H9 (cell line): ENCODE measurements at regions not wholly inside any gene's neighbourhood (a gene's known extent, or its start where the extent isn't known, plus 50 kb on each side); places are given as distances from the start of the nearest gene placed in this dataset.

Experiments
- DNase-seq: peaks from one replicate; pipeline ENCODE4 v3.0.0-alpha.2; 2017
- H2AFZ ChIP-seq: one replicate; pipeline ENCODE4 v1.6.1; 2013; ENCODE audit warnings: mild to moderate bottlenecking, low read length, control low read depth, moderate library complexity
- H2AK5ac ChIP-seq: 2 replicates; pipeline ENCODE4 v1.6.1; 2013; ENCODE audit warnings: low read length, control low read depth, mixed read lengths; ENCODE audit not compliant: insufficient read length
- H2BK120ac ChIP-seq: one replicate; pipeline ENCODE4 v1.6.1; 2013; ENCODE audit warnings: low read depth, mild to moderate bottlenecking, low read length, control low read depth, inconsistent platforms; ENCODE audit not compliant: poor library complexity, severe bottlenecking
- H2BK12ac ChIP-seq: 2 replicates; pipeline ENCODE4 v1.6.1; 2013; ENCODE audit warnings: low read length, control low read depth, mixed read lengths, low read depth; ENCODE audit not compliant: insufficient read length
- H2BK15ac ChIP-seq: 2 replicates; pipeline ENCODE4 v1.6.1; 2013; ENCODE audit warnings: low read depth, low read length, control low read depth
- H2BK20ac ChIP-seq: one replicate; pipeline ENCODE4 v1.6.1; 2013; ENCODE audit warnings: low read depth, mild to moderate bottlenecking, low read length, control low read depth, inconsistent platforms; ENCODE audit not compliant: poor library complexity, severe bottlenecking
- H2BK5ac ChIP-seq: 2 replicates; pipeline ENCODE4 v1.6.1; 2013; ENCODE audit warnings: low read length, control low read depth, mixed read lengths; ENCODE audit not compliant: insufficient read length
- H3K14ac ChIP-seq: 2 replicates; pipeline ENCODE4 v1.6.1; 2013; ENCODE audit warnings: low read length, control low read depth; ENCODE audit not compliant: insufficient read depth
- H3K18ac ChIP-seq: 2 replicates; pipeline ENCODE4 v1.6.1; 2013; ENCODE audit warnings: low read depth, mild to moderate bottlenecking, mixed read lengths, low read length, control low read depth; ENCODE audit not compliant: insufficient read length
- H3K23ac ChIP-seq: 2 replicates; pipeline ENCODE4 v1.6.1; 2013; ENCODE audit warnings: low read length, control low read depth, mixed read lengths, low read depth; ENCODE audit not compliant: insufficient read length
- H3K23me2 ChIP-seq: 2 replicates; pipeline ENCODE4 v1.6.1; 2013; ENCODE audit warnings: low read depth, mild to moderate bottlenecking, mixed read lengths, low read length, control low read depth; ENCODE audit not compliant: insufficient read length, poor library complexity, severe bottlenecking
- H3K27ac ChIP-seq: 2 replicates; pipeline ENCODE4 v1.5.1; 2013; ENCODE audit warnings: low read length, control low read depth, mixed read lengths, low read depth; ENCODE audit not compliant: insufficient read length
- H3K27me3 ChIP-seq: 2 replicates; pipeline ENCODE4 v1.6.1; 2013; ENCODE audit warnings: low read length, control low read depth, inconsistent platforms; ENCODE audit not compliant: insufficient read depth
- H3K4ac ChIP-seq: 2 replicates; pipeline ENCODE4 v1.6.1; 2013; ENCODE audit warnings: low read depth, mild to moderate bottlenecking, control low read depth, inconsistent platforms, low read length, moderate library complexity
- H3K4me1 ChIP-seq: 2 replicates; pipeline ENCODE4 v1.6.1; 2013; ENCODE audit warnings: low read length, control low read depth, inconsistent platforms; ENCODE audit not compliant: insufficient read depth
- H3K4me2 ChIP-seq: 2 replicates; pipeline ENCODE4 v1.6.1; 2013; ENCODE audit warnings: low read length, control low read depth, mixed read lengths; ENCODE audit not compliant: insufficient read length, insufficient read depth
- H3K56ac ChIP-seq: 2 replicates; pipeline ENCODE4 v1.6.1; 2013; ENCODE audit warnings: low read depth, mild to moderate bottlenecking, mixed read lengths, low read length, control low read depth; ENCODE audit not compliant: insufficient read length
- H3K79me1 ChIP-seq: 2 replicates; pipeline ENCODE4 v1.6.1; 2013; ENCODE audit warnings: low read depth, mild to moderate bottlenecking, moderate library complexity, low read length, control low read depth, inconsistent platforms; ENCODE audit not compliant: insufficient read depth, poor library complexity, severe bottlenecking
- H3K79me2 ChIP-seq: 2 replicates; pipeline ENCODE4 v1.6.1; 2013; ENCODE audit warnings: low read length, control low read depth, inconsistent platforms; ENCODE audit not compliant: insufficient read depth
- H3K9ac ChIP-seq: 2 replicates; pipeline ENCODE4 v1.6.1; 2013; ENCODE audit warnings: low read length, control low read depth, mixed read lengths; ENCODE audit not compliant: insufficient read length; ENCODE audit errors: extremely low read depth
- H3K9me3 ChIP-seq: one replicate; pipeline ENCODE4 v1.6.1; 2013; ENCODE audit warnings: low read depth, low read length, inconsistent platforms; ENCODE audit not compliant: control insufficient read depth
- H3T11ph ChIP-seq: one replicate; pipeline ENCODE4 v1.6.1; 2013; ENCODE audit warnings: mild to moderate bottlenecking, low read length, control low read depth, inconsistent platforms
- H4K20me1 ChIP-seq: one replicate; pipeline ENCODE4 v1.6.1; 2013; ENCODE audit not compliant: control insufficient read depth, insufficient read length, insufficient read depth
- H4K5ac ChIP-seq: 2 replicates; pipeline ENCODE4 v1.6.1; 2013; ENCODE audit warnings: low read depth, mild to moderate bottlenecking, mixed read lengths, low read length, control low read depth; ENCODE audit not compliant: insufficient read length
- H4K8ac ChIP-seq: replicated peaks from 2 replicates; pipeline ENCODE4 v1.6.1; 2013; ENCODE audit warnings: low read length, control low read depth, mixed read lengths, low read depth; ENCODE audit not compliant: insufficient read length
- H4K91ac ChIP-seq: 2 replicates; pipeline ENCODE4 v1.6.1; 2013; ENCODE audit warnings: low read depth, mild to moderate bottlenecking, moderate library complexity, mixed read lengths, low read length, control low read depth; ENCODE audit not compliant: insufficient read length
- H3K27ac Mint-ChIP-seq, 3 experiments: 2 replicates in 2 of 3; 3 replicates in 1 of 3; pipeline ENCODE4 v1.8.0; 2020 to 2021; ENCODE audit warnings: mixed read lengths in 3 of 3, mild to moderate bottlenecking in 1 of 3, moderate library complexity in 1 of 3
- H3K27me3 Mint-ChIP-seq: 2 replicates; pipeline ENCODE4 v1.8.0; 2021; ENCODE audit warnings: low read depth, mild to moderate bottlenecking, moderate library complexity, mixed read lengths
- H3K36me3 Mint-ChIP-seq, 3 experiments: 2 replicates in 2 of 3; 3 replicates in 1 of 3; pipeline ENCODE4 v1.8.0; 2020 to 2021; ENCODE audit warnings: low read depth in 3 of 3, mixed read lengths in 3 of 3; ENCODE audit not compliant: insufficient read depth in 1 of 3
- H3K4me1 Mint-ChIP-seq, 2 experiments: 2 replicates each; pipeline ENCODE4 v1.8.0; 2020; ENCODE audit warnings: mixed read lengths in 2 of 2
- H3K4me3 Mint-ChIP-seq, 2 experiments: 2 replicates in 1 of 2; 3 replicates in 1 of 2; pipeline ENCODE4 v1.8.0; 2020 to 2021; ENCODE audit warnings: mild to moderate bottlenecking in 2 of 2, mixed read lengths in 2 of 2, moderate library complexity in 1 of 2
- H3K9me3 Mint-ChIP-seq, 2 experiments: 2 replicates in 1 of 2; 3 replicates in 1 of 2; pipeline ENCODE4 v1.8.0; 2020; ENCODE audit warnings: mild to moderate bottlenecking in 2 of 2, mixed read lengths in 2 of 2, moderate library complexity in 1 of 2
- WGBS: extraction: QIAGEN DNeasy Blood & Tissue Kit; methylation state at CpG from one replicate; pipeline ENCODE4 v1.1.7; 2013; ENCODE audit warnings: missing lambda C conversion rate, low lambda C conversion rate, mixed read lengths; ENCODE audit not compliant: insufficient read length; ENCODE audit errors: extremely low coverage; 5-methylcytosine and 5-hydroxymethylcytosine counted together
- TF ChIP-seq, protein P1 (sequence below): fragments of 200-600 bp; sonication (generic); conservative IDR thresholded peaks from 3 replicates; pipeline ENCODE4 v1.8.0; 2021; ENCODE audit warnings: antibody characterized with exemption, mild to moderate bottlenecking

DNA sequence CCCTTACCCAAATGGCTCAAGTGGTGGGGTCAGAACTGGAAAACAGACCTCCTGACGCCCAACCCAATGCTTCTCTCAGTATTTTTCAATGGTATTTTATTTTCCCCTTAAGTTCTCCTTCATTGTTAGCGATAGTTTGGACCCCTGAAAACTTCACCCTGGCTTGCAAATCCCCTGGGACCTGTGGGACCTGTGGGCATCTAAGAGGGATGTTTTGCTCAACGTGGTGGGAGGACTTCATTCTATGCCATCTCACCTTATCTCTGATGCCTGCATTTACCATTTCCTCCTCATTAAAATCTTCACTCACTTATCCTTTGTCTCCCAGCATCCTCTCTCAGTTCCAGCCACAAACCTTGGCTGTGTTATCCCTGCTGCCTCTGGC lies 59.4 kb upstream of the GZMB start:
- no peaks in the 10 kb centered on the region for H3K23me2 ChIP-seq
- no peak overlapping the region for H3K4ac ChIP-seq
- H3K79me1 ChIP-seq, result no peaks in the 10 kb centered on the region
- no peak overlapping the region for H3K4me2 ChIP-seq
- TF ChIP-seq, protein P1, sequence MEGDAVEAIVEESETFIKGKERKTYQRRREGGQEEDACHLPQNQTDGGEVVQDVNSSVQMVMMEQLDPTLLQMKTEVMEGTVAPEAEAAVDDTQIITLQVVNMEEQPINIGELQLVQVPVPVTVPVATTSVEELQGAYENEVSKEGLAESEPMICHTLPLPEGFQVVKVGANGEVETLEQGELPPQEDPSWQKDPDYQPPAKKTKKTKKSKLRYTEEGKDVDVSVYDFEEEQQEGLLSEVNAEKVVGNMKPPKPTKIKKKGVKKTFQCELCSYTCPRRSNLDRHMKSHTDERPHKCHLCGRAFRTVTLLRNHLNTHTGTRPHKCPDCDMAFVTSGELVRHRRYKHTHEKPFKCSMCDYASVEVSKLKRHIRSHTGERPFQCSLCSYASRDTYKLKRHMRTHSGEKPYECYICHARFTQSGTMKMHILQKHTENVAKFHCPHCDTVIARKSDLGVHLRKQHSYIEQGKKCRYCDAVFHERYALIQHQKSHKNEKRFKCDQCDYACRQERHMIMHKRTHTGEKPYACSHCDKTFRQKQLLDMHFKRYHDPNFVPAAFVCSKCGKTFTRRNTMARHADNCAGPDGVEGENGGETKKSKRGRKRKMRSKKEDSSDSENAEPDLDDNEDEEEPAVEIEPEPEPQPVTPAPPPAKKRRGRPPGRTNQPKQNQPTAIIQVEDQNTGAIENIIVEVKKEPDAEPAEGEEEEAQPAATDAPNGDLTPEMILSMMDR, result no peak
- H3K27me3 ChIP-seq, result no peaks in the 10 kb centered on the region
- H4K5ac ChIP-seq, result no peak overlapping the region
- no peak overlapping the region for H2BK5ac ChIP-seq
- no peaks in the 10 kb centered on the region for H3K9me3 ChIP-seq
- H3T11ph ChIP-seq, result no peak overlapping the region
- no peaks in the 10 kb centered on the region for H4K20me1 ChIP-seq
- H3K4me3 Mint-ChIP-seq, result no peak overlapping the region
- no peaks in the 10 kb centered on the region for H3K79me2 ChIP-seq
- no peak overlapping the region for H3K14ac ChIP-seq
- DNase-seq, result no peak
- no CpG with 5 or more reads among the region's 3 CpGs for WGBS
- H4K8ac ChIP-seq, result no peak overlapping the region
- peaks cover 13 to 22% of the 10 kb centered on the region in 2 experiments; a peak in 3 of 4 replicates for H3K4me1 Mint-ChIP-seq
- no peak overlapping the region for H3K9ac ChIP-seq
- H3K27me3 Mint-ChIP-seq, result peaks cover 2% of the 10 kb centered on the region; the same call in 1 of the 2 replicates
- H2BK12ac ChIP-seq, result no peak overlapping the region
- no peak overlapping the region for H2BK20ac ChIP-seq
- no peak overlapping the region for H4K91ac ChIP-seq
- no peak overlapping the region for H2BK120ac ChIP-seq
- no peak overlapping the region for H2AK5ac ChIP-seq
- H3K27ac Mint-ChIP-seq, result peak overlapping the region in 1 of 3 experiments; percentile 17; a peak in 1 of 7 replicates
- peaks cover 2% of the 10 kb centered on the region; the same call in 1 of the 2 replicates for H3K4me1 ChIP-seq
- no peak overlapping the region for H2BK15ac ChIP-seq
- H3K9me3 Mint-ChIP-seq, result no peaks in the 10 kb centered on the region
- H3K18ac ChIP-seq, result no peak overlapping the region
- H3K36me3 Mint-ChIP-seq, result no peaks in the 10 kb centered on the region
- H2AFZ ChIP-seq, result no peak overlapping the region
- H3K27ac ChIP-seq, result no peak overlapping the region
- no peak overlapping the region for H3K56ac ChIP-seq
- H3K23ac ChIP-seq, result no peak overlapping the region
